Trophoblast cell (in vitro differentiated cells and primary cell): ENCODE measurements at regions not wholly inside any gene's neighbourhood (a gene's known extent, or its start where the extent isn't known, plus 50 kb on each side); places are given as distances from the start of the nearest gene placed in this dataset.

Experiments used
- DNase-seq, 2 donors: peaks; one replicate each; pipeline ENCODE4 v3.0.0-alpha.2; 2016
- H2AFZ ChIP-seq: 2 replicates; pipeline ENCODE4 v1.6.1; 2013; ENCODE audit warnings: low read length, moderate library complexity, mild to moderate bottlenecking; ENCODE audit not compliant: insufficient read depth, poor library complexity
- H2AK5ac ChIP-seq: 2 replicates; pipeline ENCODE4 v1.6.1; 2013; ENCODE audit warnings: mild to moderate bottlenecking, low read length
- H2BK120ac ChIP-seq: 2 replicates; pipeline ENCODE4 v1.6.1; 2013; ENCODE audit warnings: low read length, mild to moderate bottlenecking, moderate library complexity; ENCODE audit not compliant: insufficient read depth, poor library complexity
- H2BK12ac ChIP-seq: 2 replicates; pipeline ENCODE4 v1.6.1; 2013; ENCODE audit warnings: mild to moderate bottlenecking, low read length, moderate library complexity
- H2BK5ac ChIP-seq: 2 replicates; pipeline ENCODE4 v1.6.1; 2013; ENCODE audit warnings: low read length, low read depth, moderate library complexity, mild to moderate bottlenecking; ENCODE audit not compliant: poor library complexity
- H3K14ac ChIP-seq: 2 replicates; pipeline ENCODE4 v1.6.1; 2013; ENCODE audit warnings: mild to moderate bottlenecking, low read length
- H3K18ac ChIP-seq: 2 replicates; pipeline ENCODE4 v1.6.1; 2013; ENCODE audit warnings: mild to moderate bottlenecking, low read length
- H3K23ac ChIP-seq: 2 replicates; pipeline ENCODE4 v1.6.1; 2013; ENCODE audit warnings: low read length
- H3K27ac ChIP-seq: 2 replicates; pipeline ENCODE4 v1.5.1; 2013; ENCODE audit warnings: low read depth, mild to moderate bottlenecking, inconsistent platforms, low read length, moderate library complexity
- H3K27me3 ChIP-seq: 2 replicates; pipeline ENCODE4 v1.6.1; 2013; ENCODE audit warnings: inconsistent platforms, mild to moderate bottlenecking, low read length, moderate library complexity; ENCODE audit not compliant: insufficient read depth
- H3K36me3 ChIP-seq, 2 experiments: 1 replicate in 1 of 2; 2 replicates in 1 of 2; pipeline ENCODE4 v1.6.1; 2013; ENCODE audit warnings: low read length in 2 of 2, mild to moderate bottlenecking in 2 of 2, moderate library complexity in 1 of 2; ENCODE audit not compliant: insufficient read depth in 2 of 2, control insufficient read depth in 1 of 2
- H3K4ac ChIP-seq: 2 replicates; pipeline ENCODE4 v1.6.1; 2013; ENCODE audit warnings: low read depth, mild to moderate bottlenecking, low read length, moderate library complexity
- H3K4me1 ChIP-seq, 2 experiments: 1 replicate in 1 of 2; 2 replicates in 1 of 2; pipeline ENCODE4 v1.6.1; 2013; ENCODE audit warnings: low read length in 2 of 2, mild to moderate bottlenecking in 2 of 2, moderate library complexity in 1 of 2; ENCODE audit not compliant: insufficient read depth in 2 of 2, control insufficient read depth in 1 of 2
- H3K4me2 ChIP-seq: 2 replicates; pipeline ENCODE4 v1.6.1; 2013; ENCODE audit warnings: inconsistent platforms, mild to moderate bottlenecking, low read length, moderate library complexity
- H3K4me3 ChIP-seq: 2 replicates; pipeline ENCODE4 v1.5.1; 2013; ENCODE audit warnings: mild to moderate bottlenecking, low read depth, low read length, inconsistent platforms
- H3K79me1 ChIP-seq: one replicate; pipeline ENCODE4 v1.6.1; 2013; ENCODE audit warnings: low read length
- H3K79me2 ChIP-seq: 2 replicates; pipeline ENCODE4 v1.6.1; 2013; ENCODE audit warnings: low read length, mild to moderate bottlenecking; ENCODE audit not compliant: control insufficient read depth, insufficient read depth, poor library complexity
- H3K9ac ChIP-seq: 2 replicates; pipeline ENCODE4 v1.6.1; 2013; ENCODE audit warnings: mild to moderate bottlenecking, low read length
- H3K9me3 ChIP-seq: 2 replicates; pipeline ENCODE4 v1.6.1; 2013; ENCODE audit warnings: low read depth, mild to moderate bottlenecking, control low read depth, inconsistent platforms, low read length; ENCODE audit not compliant: insufficient read depth
- H4K12ac ChIP-seq: 2 replicates; pipeline ENCODE4 v1.6.1; 2013; ENCODE audit warnings: low read depth, mild to moderate bottlenecking, low read length, moderate library complexity
- H4K8ac ChIP-seq: 2 replicates; pipeline ENCODE4 v1.6.1; 2013; ENCODE audit warnings: low read depth, mild to moderate bottlenecking, low read length, moderate library complexity
- H4K91ac ChIP-seq: one replicate; pipeline ENCODE4 v1.6.1; 2013; ENCODE audit warnings: low read depth, mild to moderate bottlenecking, low read length, moderate library complexity
- WGBS: extraction: QIAGEN DNeasy Blood & Tissue Kit; methylation state at CpG from one replicate; pipeline ENCODE4 v1.1.7; 2013; ENCODE audit warnings: missing lambda C conversion rate; ENCODE audit not compliant: insufficient read length, insufficient coverage; ENCODE audit errors: extremely low coverage; 5-methylcytosine and 5-hydroxymethylcytosine counted together

GRCh38 chr17:77461277-77462057, 320.7 kb downstream of the SEC14L1 start:
- no peak overlapping the region for H3K4me2 ChIP-seq
- H2BK5ac ChIP-seq = no peak overlapping the region
- no peak overlapping the region for H3K18ac ChIP-seq
- H2AK5ac ChIP-seq = no peak overlapping the region
- no peak overlapping the region for H3K14ac ChIP-seq
- no peak overlapping the region for H4K12ac ChIP-seq
- H3K23ac ChIP-seq = no peak overlapping the region
- H3K27ac ChIP-seq = no peak overlapping the region
- H3K4ac ChIP-seq = peak overlapping the region; percentile 37
- H4K91ac ChIP-seq = no peak overlapping the region
- H3K4me3 ChIP-seq = no peak overlapping the region
- H3K79me2 ChIP-seq = peaks cover 35% of the 10 kb centered on the region
- no peaks in the 10 kb centered on the region for H3K27me3 ChIP-seq
- DNase-seq = no peak
- H4K8ac ChIP-seq = no peak overlapping the region
- no peak overlapping the region for H2BK120ac ChIP-seq
- H2BK12ac ChIP-seq = no peak overlapping the region
- peaks cover 0 to 7% of the 10 kb centered on the region in 2 experiments for H3K36me3 ChIP-seq
- no peak overlapping the region for H3K9ac ChIP-seq
- no peak overlapping the region for H2AFZ ChIP-seq
- H3K9me3 ChIP-seq = no peaks in the 10 kb centered on the region
- peaks cover 37 to 48% of the 10 kb centered on the region in 2 experiments for H3K4me1 ChIP-seq
- peaks cover 21% of the 10 kb centered on the region for H3K79me1 ChIP-seq
- WGBS = no CpG with 5 or more reads among the region's 16 CpGs

GRCh38 chr17:77462090-77462489, 321.3 kb downstream of the SEC14L1 start:
- WGBS = no CpG with 5 or more reads among the region's 11 CpGs
- H3K4me3 ChIP-seq = no peak overlapping the region
- peaks cover 41 to 49% of the 10 kb centered on the region in 2 experiments for H3K4me1 ChIP-seq

GRCh38 chr17:77462553-77463497, 322.1 kb downstream of the SEC14L1 start:
- Histone ChIP-seq H2BK120ac (no peak overlapping the region), H2BK12ac (peak overlapping the region; percentile 15), H3K36me3 (peaks cover 2% of the 10 kb centered on the region in 2 experiments), H3K4me2 (no peak overlapping the region), H3K9me3 (no peaks in the 10 kb centered on the region), H3K27ac (no peak overlapping the region), H3K14ac (no peak overlapping the region), H4K12ac (no peak overlapping the region), H4K91ac (no peak overlapping the region), H3K9ac (no peak overlapping the region), H2AK5ac (no peak overlapping the region), H3K4me1 (peaks cover 41 to 44% of the 10 kb centered on the region in 2 experiments), H3K18ac (no peak overlapping the region), H3K4ac (peak overlapping the region; percentile 82), H2BK5ac (no peak overlapping the region), H4K8ac (no peak overlapping the region), H3K4me3 (no peak overlapping the region), H3K79me1 (peaks cover 23% of the 10 kb centered on the region), H3K79me2 (peaks cover 36% of the 10 kb centered on the region), H2AFZ (no peak overlapping the region), H3K27me3 (no peaks in the 10 kb centered on the region), H3K23ac (no peak overlapping the region)
- no peak for DNase-seq
- no CpG with 5 or more reads among the region's 16 CpGs for WGBS

More at GRCh38 chr17:77462090-77462489, 321.3 kb downstream of the SEC14L1 start:
- H2AFZ ChIP-seq = no peak overlapping the region
- H3K4me2 ChIP-seq = no peak overlapping the region
- H3K9me3 ChIP-seq = no peaks in the 10 kb centered on the region
- H3K27me3 ChIP-seq = no peaks in the 10 kb centered on the region
- H4K12ac ChIP-seq = no peak overlapping the region
- H3K14ac ChIP-seq = no peak overlapping the region
- no peak overlapping the region for H3K18ac ChIP-seq
- no peak overlapping the region for H2BK5ac ChIP-seq
- no peak overlapping the region for H3K23ac ChIP-seq
- DNase-seq = no peak
- peaks cover 33% of the 10 kb centered on the region for H3K79me2 ChIP-seq
- H2AK5ac ChIP-seq = no peak overlapping the region
- H3K36me3 ChIP-seq = peaks cover 0 to 3% of the 10 kb centered on the region in 2 experiments
- no peak overlapping the region for H4K91ac ChIP-seq
- H3K27ac ChIP-seq = no peak overlapping the region
- no peak overlapping the region for H2BK120ac ChIP-seq
- no peak overlapping the region for H4K8ac ChIP-seq
- peak overlapping the region; percentile 50 for H3K4ac ChIP-seq
- H2BK12ac ChIP-seq = no peak overlapping the region
- no peak overlapping the region for H3K9ac ChIP-seq
- peaks cover 23% of the 10 kb centered on the region for H3K79me1 ChIP-seq

- no peak overlapping the region for H2BK120ac ChIP-seq
- H2BK12ac ChIP-seq = no peak overlapping the region
- H3K14ac ChIP-seq = peak overlapping the region; percentile 6
- no peaks in the 10 kb centered on the region for H3K9me3 ChIP-seq
- peaks cover 25% of the 10 kb centered on the region for H3K79me1 ChIP-seq
- no peak overlapping the region for H4K8ac ChIP-seq
- H3K36me3 ChIP-seq = peaks cover 2 to 7% of the 10 kb centered on the region in 2 experiments
- H2AK5ac ChIP-seq = no peak overlapping the region
- H3K4ac ChIP-seq = peak overlapping the region; percentile 16
- H3K27ac ChIP-seq = peak overlapping the region; percentile 37
- H3K18ac ChIP-seq = peak overlapping the region; percentile 30
- DNase-seq = no peak
- H2BK5ac ChIP-seq = no peak overlapping the region
- no peak overlapping the region for H4K91ac ChIP-seq
- H3K9ac ChIP-seq = no peak overlapping the region
- H4K12ac ChIP-seq = no peak overlapping the region
- no peak overlapping the region for H3K23ac ChIP-seq
- H3K4me1 ChIP-seq = peaks cover 38 to 41% of the 10 kb centered on the region in 2 experiments
- no peak overlapping the region for H3K4me3 ChIP-seq
- no peaks in the 10 kb centered on the region for H3K27me3 ChIP-seq
- WGBS = no CpG with 5 or more reads among the region's 6 CpGs
- H2AFZ ChIP-seq = no peak overlapping the region
- no peak overlapping the region for H3K4me2 ChIP-seq
- peaks cover 31% of the 10 kb centered on the region for H3K79me2 ChIP-seq
Observed at GRCh38 chr17:77464988-77465357, 324.2 kb downstream of the SEC14L1 start.
